DND-41 (cell line): ENCODE measurements at regions not wholly inside any gene's neighbourhood (a gene's known extent, or its start where the extent isn't known, plus 50 kb on each side); places are given as distances from the start of the nearest gene placed in this dataset.

ENCODE experiments used
- ATAC-seq: fragments of 200-7000 bp; cut with Tn5 transposase; 3 replicates; pipeline ENCODE4 v1.9.1; 2021; ENCODE audit warnings: low read depth; ENCODE audit not compliant: insufficient read depth
- DNase-seq: peaks from one replicate; pipeline ENCODE4 v3.0.0-alpha.2; 2020
- H2AFZ ChIP-seq: 2 replicates; pipeline ENCODE4 v1.6.0; 2012; ENCODE audit warnings: low read depth, low read length
- H3K27ac ChIP-seq: 2 replicates; pipeline ENCODE4 v1.5.1; 2012; ENCODE audit warnings: low read length, inconsistent platforms
- H3K27me3 ChIP-seq: fragments of 200-600 bp; sonication (generic); 2 replicates; pipeline ENCODE4 v1.6.0; 2012; ENCODE audit warnings: low read length, mild to moderate bottlenecking, inconsistent platforms; ENCODE audit not compliant: insufficient read depth, poor library complexity
- H3K36me3 ChIP-seq: 2 replicates; pipeline ENCODE4 v1.5.1; 2012; ENCODE audit warnings: low read length, inconsistent platforms; ENCODE audit not compliant: insufficient read depth
- H3K4me1 ChIP-seq: 2 replicates; pipeline ENCODE4 v1.5.1; 2012; ENCODE audit warnings: mild to moderate bottlenecking, low read length; ENCODE audit not compliant: insufficient read depth
- H3K4me2 ChIP-seq: 2 replicates; pipeline ENCODE4 v1.6.0; 2012; ENCODE audit warnings: mild to moderate bottlenecking, moderate library complexity, low read length, inconsistent platforms; ENCODE audit not compliant: insufficient read depth
- H3K4me3 ChIP-seq, 2 experiments: fragments of 200-600 bp in 1 of 2; shearing (Covaris generic) in 1 of 2; 2 replicates each; pipeline ENCODE4 v1.5.1; 2012 to 2016; ENCODE audit warnings: inconsistent platforms in 2 of 2, low read length in 2 of 2, mild to moderate bottlenecking in 2 of 2, low read depth in 1 of 2, moderate library complexity in 1 of 2
- H3K79me2 ChIP-seq: 2 replicates; pipeline ENCODE4 v1.6.0; 2012; ENCODE audit warnings: low read length, inconsistent platforms; ENCODE audit not compliant: insufficient read depth
- H3K9ac ChIP-seq: 2 replicates; pipeline ENCODE4 v1.6.0; 2012; ENCODE audit warnings: low read depth, mild to moderate bottlenecking, inconsistent platforms, low read length, moderate library complexity
- H3K9me3 ChIP-seq: 2 replicates; pipeline ENCODE4 v1.5.1; 2012; ENCODE audit warnings: low read length, moderate library complexity, mild to moderate bottlenecking, inconsistent platforms; ENCODE audit not compliant: insufficient read depth, severe bottlenecking
- H4K20me1 ChIP-seq: 2 replicates; pipeline ENCODE4 v1.6.0; 2012; ENCODE audit warnings: low read length; ENCODE audit not compliant: insufficient read depth
- EZH2 ChIP-seq: IDR thresholded peaks from 3 replicates; pipeline ENCODE4 v1.6.1; 2012; ENCODE audit warnings: borderline replicate concordance, low read depth, mild to moderate bottlenecking, moderate library complexity, low read length, inconsistent platforms; ENCODE audit not compliant: severe bottlenecking
- TF ChIP-seq, protein P1 (sequence below): IDR thresholded peaks from 2 replicates; pipeline ENCODE4 v1.5.1; 2012; ENCODE audit warnings: borderline replicate concordance, low read length, moderate library complexity, mild to moderate bottlenecking; ENCODE audit not compliant: poor library complexity, severe bottlenecking; ENCODE audit errors: extremely low read depth

DNA sequence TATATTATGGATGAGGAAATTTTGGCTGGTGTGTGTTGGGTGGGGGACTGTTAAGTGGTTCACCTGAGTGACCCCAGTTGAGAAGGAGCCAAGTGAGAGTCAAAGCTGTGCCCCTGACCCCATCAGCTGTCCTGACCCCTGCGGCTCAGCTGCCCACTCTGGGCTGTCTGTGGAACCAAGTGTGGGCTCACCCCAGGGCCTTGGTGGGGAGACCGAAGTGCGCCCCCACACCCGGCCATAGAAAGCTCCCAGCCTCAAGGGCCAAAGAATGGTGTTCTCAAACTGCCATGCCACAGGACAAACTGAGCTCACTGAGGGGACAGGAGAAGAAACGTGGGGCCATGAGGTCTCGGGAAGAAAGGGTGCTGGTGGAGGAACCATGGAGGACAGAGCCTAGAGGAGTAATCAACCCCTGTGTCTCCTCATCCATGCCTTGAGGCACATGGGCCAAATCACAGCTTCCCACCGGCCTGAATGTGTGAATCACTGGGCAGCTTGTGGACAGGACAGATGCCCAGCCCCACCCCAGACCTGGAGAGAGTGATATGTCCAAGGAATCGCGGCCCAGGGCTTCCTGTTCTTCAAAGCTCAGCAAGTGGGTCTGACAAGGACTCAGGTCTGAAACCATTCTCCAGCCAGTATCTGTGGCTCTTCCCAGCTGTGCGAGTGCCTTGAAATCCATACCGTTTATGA lies 86.2 kb upstream of the CACUL1 start:
- H4K20me1 ChIP-seq = no peaks in the 10 kb centered on the region
- H2AFZ ChIP-seq = no peak overlapping the region
- no peak for DNase-seq
- H3K4me2 ChIP-seq = no peak overlapping the region
- H3K4me3 ChIP-seq = no peak overlapping the region
- no peak for ATAC-seq
- no peaks in the 10 kb centered on the region for H3K27me3 ChIP-seq
- no peaks in the 10 kb centered on the region for H3K4me1 ChIP-seq
- H3K79me2 ChIP-seq = no peaks in the 10 kb centered on the region
- no peaks in the 10 kb centered on the region for H3K9me3 ChIP-seq
- no peak overlapping the region for H3K9ac ChIP-seq
- H3K27ac ChIP-seq = no peak overlapping the region
- H3K36me3 ChIP-seq = no peaks in the 10 kb centered on the region
- TF ChIP-seq, protein P1, sequence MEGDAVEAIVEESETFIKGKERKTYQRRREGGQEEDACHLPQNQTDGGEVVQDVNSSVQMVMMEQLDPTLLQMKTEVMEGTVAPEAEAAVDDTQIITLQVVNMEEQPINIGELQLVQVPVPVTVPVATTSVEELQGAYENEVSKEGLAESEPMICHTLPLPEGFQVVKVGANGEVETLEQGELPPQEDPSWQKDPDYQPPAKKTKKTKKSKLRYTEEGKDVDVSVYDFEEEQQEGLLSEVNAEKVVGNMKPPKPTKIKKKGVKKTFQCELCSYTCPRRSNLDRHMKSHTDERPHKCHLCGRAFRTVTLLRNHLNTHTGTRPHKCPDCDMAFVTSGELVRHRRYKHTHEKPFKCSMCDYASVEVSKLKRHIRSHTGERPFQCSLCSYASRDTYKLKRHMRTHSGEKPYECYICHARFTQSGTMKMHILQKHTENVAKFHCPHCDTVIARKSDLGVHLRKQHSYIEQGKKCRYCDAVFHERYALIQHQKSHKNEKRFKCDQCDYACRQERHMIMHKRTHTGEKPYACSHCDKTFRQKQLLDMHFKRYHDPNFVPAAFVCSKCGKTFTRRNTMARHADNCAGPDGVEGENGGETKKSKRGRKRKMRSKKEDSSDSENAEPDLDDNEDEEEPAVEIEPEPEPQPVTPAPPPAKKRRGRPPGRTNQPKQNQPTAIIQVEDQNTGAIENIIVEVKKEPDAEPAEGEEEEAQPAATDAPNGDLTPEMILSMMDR = no peak
- no peak for TF ChIP-seq EZH2

DNA sequence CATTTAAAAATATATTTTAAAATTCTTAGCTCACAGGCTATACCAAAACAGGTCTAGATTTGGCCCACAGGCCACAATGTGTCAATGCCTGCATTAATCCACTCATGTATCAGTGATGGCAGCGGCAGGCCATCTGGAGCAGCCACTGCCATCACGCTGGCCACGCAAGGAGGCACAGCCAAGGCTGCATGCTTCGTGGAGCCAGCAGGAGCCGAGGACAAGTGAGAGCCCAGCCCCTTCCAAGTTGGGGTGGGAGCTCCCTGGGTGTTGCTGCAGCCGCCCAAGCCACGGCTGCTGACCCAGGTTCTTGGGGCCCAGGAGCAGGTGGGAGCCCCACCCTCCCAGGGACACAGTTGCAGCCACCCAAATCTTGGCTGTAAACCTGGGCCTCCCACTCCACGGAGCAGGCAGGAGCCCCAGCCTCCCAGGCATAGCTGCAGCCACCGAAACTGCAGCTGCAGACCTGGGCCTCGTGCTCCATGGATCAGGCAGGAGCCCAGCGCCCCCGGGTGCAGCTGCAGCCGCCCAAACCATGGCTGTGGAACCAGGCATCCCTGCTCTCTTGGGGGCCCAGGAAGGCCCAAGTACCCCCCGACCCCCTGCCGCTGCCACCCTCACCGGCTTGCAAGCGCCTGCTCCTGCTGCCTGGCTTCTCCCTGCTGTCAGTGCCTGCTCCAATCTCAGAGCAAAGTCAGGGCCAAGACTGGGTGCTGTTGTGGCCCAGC lies 87.3 kb upstream of the CACUL1 start:
- Histone ChIP-seq H3K9ac (no peak overlapping the region), H3K27ac (no peak overlapping the region), H3K36me3 (no peaks in the 10 kb centered on the region), H3K4me2 (no peak overlapping the region), H3K79me2 (no peaks in the 10 kb centered on the region), H3K9me3 (no peaks in the 10 kb centered on the region), H3K4me1 (no peaks in the 10 kb centered on the region), H4K20me1 (no peaks in the 10 kb centered on the region), H3K27me3 (no peaks in the 10 kb centered on the region), H3K4me3 (no peak overlapping the region), H2AFZ (no peak overlapping the region)
- TF ChIP-seq, protein P1 = no peak
- no peak for TF ChIP-seq EZH2
- DNase-seq (no peak), ATAC-seq (no peak)

DNA sequence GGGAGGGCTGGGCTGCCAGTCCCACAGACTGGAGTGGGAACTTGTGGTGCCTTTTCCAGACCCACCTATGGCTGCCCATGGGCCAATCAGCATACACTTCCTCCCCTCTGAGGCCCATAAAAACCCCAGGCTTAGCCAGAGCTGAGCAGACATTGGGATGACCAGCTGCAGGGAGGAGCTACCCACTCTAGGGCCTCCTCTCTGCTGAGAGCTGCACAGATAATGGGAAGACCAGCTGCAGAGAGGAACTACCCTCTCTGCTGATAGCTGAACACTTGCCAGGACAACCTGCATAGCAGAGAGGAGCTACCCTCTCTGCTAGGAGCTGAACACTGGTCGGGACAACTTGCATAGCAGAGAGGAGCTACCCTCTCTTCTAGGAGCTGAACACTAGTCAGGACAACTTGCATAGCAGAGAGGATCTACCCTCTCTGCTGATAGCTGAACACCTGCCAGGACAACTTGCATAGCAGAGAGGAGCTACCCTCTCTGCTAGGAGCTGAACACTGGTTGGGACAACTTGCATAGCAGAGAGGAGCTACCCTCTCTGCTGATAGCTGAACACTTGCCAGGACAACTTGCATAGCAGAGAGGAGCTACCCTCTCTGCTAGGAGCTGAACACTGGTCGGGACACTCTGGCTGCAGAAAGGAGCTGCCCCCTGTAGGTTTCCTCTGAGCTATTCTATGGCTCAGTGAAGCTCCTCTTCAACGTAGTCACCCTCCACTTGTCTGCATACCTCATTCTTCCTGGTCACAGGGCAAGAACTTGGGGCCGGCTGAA lies 88.3 kb upstream of the CACUL1 start:
- H3K9me3 ChIP-seq = no peaks in the 10 kb centered on the region
- ATAC-seq = no peak
- no peak for TF ChIP-seq EZH2
- TF ChIP-seq, protein P1 = no peak

More for the DNA sequence above, 88.3 kb upstream of the CACUL1 start:
- H3K4me2 ChIP-seq = no peak overlapping the region
- H3K27ac ChIP-seq = no peak overlapping the region
- H3K27me3 ChIP-seq = no peaks in the 10 kb centered on the region
- no peak overlapping the region for H2AFZ ChIP-seq
- H3K79me2 ChIP-seq = no peaks in the 10 kb centered on the region
- no peak overlapping the region for H3K4me3 ChIP-seq
- DNase-seq = no peak
- no peaks in the 10 kb centered on the region for H4K20me1 ChIP-seq
- H3K9ac ChIP-seq = no peak overlapping the region
- no peaks in the 10 kb centered on the region for H3K4me1 ChIP-seq
- H3K36me3 ChIP-seq = no peaks in the 10 kb centered on the region
